K562 (cell line): ENCODE measurements at regions not wholly inside any gene's neighbourhood (a gene's known extent, or its start where the extent isn't known, plus 50 kb on each side); places are given as distances from the start of the nearest gene placed in this dataset.

Experiments
- ATAC-seq: fragments of 200-7000 bp; cut with Tn5 transposase; 3 replicates; pipeline ENCODE4 v1.9.1; 2020; ENCODE audit warnings: moderate library complexity
- BruUV-seq: library from RNA; stranded (reverse); fragments of 400-500 nt; replicated peaks from 2 replicates; lab custom pipeline; 2021; lab: Mats Ljungman, UMichigan
- CTCF ChIA-PET: fragments of 300-600 bp; formaldehyde crosslinking; extraction: SDS; loops from one replicate; lab custom pipeline; 2021; ENCODE audit warnings: low intra/inter-chr PET ratio; lab: Yijun Ruan, JAX
- POLR2A ChIA-PET: fragments of 300-600, 350-650 bp; sonication (Branson Sonifier 250); formaldehyde crosslinking; extraction: SDS; loops from one replicate; lab custom pipeline; 2021; ENCODE audit warnings: antibody characterized with exemption, inconsistent platforms; lab: Yijun Ruan, JAX
- DNase-seq, 4 experiments: peaks; one replicate each; pipeline versions ENCODE4 v3.0.0 to v3.0.0-alpha.2; 2011 to 2018; ENCODE audit warnings: low spot score in 3 of 4, mixed read lengths in 3 of 4; ENCODE audit errors: extremely low read depth in 1 of 4
- FAIRE-seq: peaks from 2 replicates; lab custom pipeline; 2011; peaks lifted over from hg19 to GRCh38; lab: Jason Lieb, UNC
- H2AFZ ChIP-seq: 2 replicates; pipeline ENCODE4 v1.6.0; 2011; ENCODE audit warnings: low read depth, low read length, control low read depth, inconsistent platforms
- H3K27ac ChIP-seq: fragments of 200-600 bp; 3 replicates; pipeline ENCODE4 v1.8.0; 2011; ENCODE audit warnings: low read depth, mild to moderate bottlenecking, control low read depth, inconsistent platforms, low read length, moderate library complexity, mixed read lengths; ENCODE audit errors: extremely low read depth
- H3K27me3 ChIP-seq, 2 experiments: fragments of 300-600 bp in 1 of 2; 2 replicates in 1 of 2; 3 replicates in 1 of 2; pipeline versions ENCODE4 v1.6.0 to v1.8.0; 2011; ENCODE audit warnings: inconsistent platforms in 2 of 2, low read length in 2 of 2, mild to moderate bottlenecking in 1 of 2, mixed read lengths in 1 of 2, moderate library complexity in 1 of 2; ENCODE audit not compliant: control insufficient read depth in 2 of 2, insufficient read depth in 2 of 2
- H3K36me3 ChIP-seq: fragments of 300-600 bp; 3 replicates; pipeline ENCODE4 v1.8.0; 2011; ENCODE audit warnings: mild to moderate bottlenecking, low read length, inconsistent platforms; ENCODE audit not compliant: control insufficient read depth, insufficient read depth
- H3K4me1 ChIP-seq, 2 experiments: fragments of 200-600 bp in 1 of 2; replicated peaks in 1 of 2; 2 replicates in 1 of 2; 3 replicates in 1 of 2; pipeline versions ENCODE4 v1.5.1 to v1.8.0; 2011; ENCODE audit warnings: inconsistent platforms in 2 of 2, low read length in 2 of 2, mild to moderate bottlenecking in 1 of 2, mixed read lengths in 1 of 2, moderate library complexity in 1 of 2; ENCODE audit not compliant: control insufficient read depth in 2 of 2, insufficient read depth in 2 of 2
- H3K4me2 ChIP-seq: 2 replicates; pipeline ENCODE4 v1.6.1; 2011; ENCODE audit warnings: low read length, control low read depth, inconsistent platforms, mixed read lengths; ENCODE audit not compliant: insufficient read depth
- H3K4me3 ChIP-seq: fragments of 200-600 bp; sonication (generic), shearing (Covaris generic); 2 replicates; pipeline ENCODE4 v1.5.1; 2016; ENCODE audit warnings: control low read depth, inconsistent platforms
- H3K79me2 ChIP-seq: fragments of 200-600 bp; 3 replicates; pipeline ENCODE4 v1.8.0; 2011; ENCODE audit warnings: low read length, inconsistent platforms; ENCODE audit not compliant: control insufficient read depth, insufficient read depth
- H3K9ac ChIP-seq, 2 experiments: 2 replicates each; pipeline versions ENCODE4 v1.6.0 to v1.6.1; 2011; ENCODE audit warnings: low read depth in 2 of 2, low read length in 2 of 2, control low read depth in 1 of 2, inconsistent platforms in 1 of 2, mild to moderate bottlenecking in 1 of 2, mixed read lengths in 1 of 2; ENCODE audit not compliant: insufficient read depth in 1 of 2
- H3K9me1 ChIP-seq: one replicate; pipeline ENCODE4 v1.6.0; 2011; ENCODE audit warnings: inconsistent platforms, mild to moderate bottlenecking, low read length, moderate library complexity; ENCODE audit not compliant: control insufficient read depth, insufficient read depth
- H3K9me3 ChIP-seq: replicated peaks from 2 replicates; pipeline ENCODE4 v1.5.1; 2011; ENCODE audit warnings: low read depth, low read length, inconsistent platforms; ENCODE audit not compliant: control insufficient read depth, insufficient read depth
- H4K20me1 ChIP-seq: replicated peaks from 2 replicates; pipeline ENCODE4 v1.6.1; 2011; ENCODE audit warnings: low read length, inconsistent platforms, mixed read lengths; ENCODE audit not compliant: control insufficient read depth, insufficient read depth
- ESRRA ChIP-seq: fragments of 450-650 bp; IDR thresholded peaks from 2 replicates; pipeline ENCODE4 v1.6.1; 2014; ENCODE audit warnings: low read depth, mild to moderate bottlenecking, moderate library complexity, borderline replicate concordance
- HMG20A ChIP-seq: fragments of 450-650 bp; formaldehyde crosslinking; conservative IDR thresholded peaks from 2 replicates; pipeline ENCODE4 v1.4.0; 2020; ENCODE audit warnings: mild to moderate bottlenecking, mixed read lengths
- MBD2 ChIP-seq: sonication (generic); IDR thresholded peaks from 2 replicates; pipeline ENCODE4 v1.6.1; 2016; ENCODE audit warnings: low read depth, borderline replicate concordance
- NR3C1 ChIP-seq: sonication (generic); formaldehyde crosslinking; IDR thresholded peaks from 2 replicates; pipeline ENCODE4 v1.8.1; 2022; ENCODE audit warnings: missing genetic modification reagents
- PBX2 ChIP-seq, 2 experiments: IDR thresholded peaks in 1 of 2; conservative IDR thresholded peaks in 1 of 2; 2 replicates each; pipeline ENCODE4 v1.6.1; 2016; ENCODE audit warnings: low read depth in 2 of 2, mild to moderate bottlenecking in 1 of 2, missing compliant biosample characterization in 1 of 2, missing genetic modification characterization in 1 of 2, moderate library complexity in 1 of 2
- ZBTB5 ChIP-seq: fragments of 450-650 bp; IDR thresholded peaks from 2 replicates; pipeline ENCODE4 v1.6.1; 2017; ENCODE audit warnings: antibody characterized with exemption
- ZNF778 ChIP-seq: fragments of 450-650 bp; formaldehyde crosslinking; IDR thresholded peaks from 2 replicates; pipeline ENCODE4 v1.4.0; 2020; ENCODE audit warnings: mild to moderate bottlenecking, moderate library complexity
- WGBS: fragments of 100-300 bp; shearing (Covaris generic); methylation state at CpG from one replicate; pipeline ENCODE4 v1.1.6; 2016; ENCODE audit warnings: low coverage, mixed read lengths; ENCODE audit not compliant: insufficient coverage; ENCODE audit errors: missing lambda C conversion rate; 5-methylcytosine and 5-hydroxymethylcytosine counted together
- in situ Hi-C: fragments of 300-500 bp; cut with MboI; formaldehyde crosslinking; loops from 4 replicates; pipeline ENCODE4 v1.15.0; 2018; ENCODE audit warnings: inconsistent platforms, mixed read lengths
- intact Hi-C: fragments of 100-400 bp; cut with micrococcal nuclease; formaldehyde crosslinking; loops from 2 replicates; pipeline ENCODE4 v1.14.2; 2022

GRCh38 chr16:51237207-51237606 is 86.1 kb upstream of the SALL1 start:
- Histone ChIP-seq H3K9me3 (no peaks in the 10 kb centered on the region), H3K4me3 (no peak overlapping the region), H4K20me1 (no peaks in the 10 kb centered on the region), H3K4me1 (no peaks in the 10 kb centered on the region), H3K79me2 (no peaks in the 10 kb centered on the region), H3K9me1 (no peaks in the 10 kb centered on the region), H3K27me3 (no peaks in the 10 kb centered on the region), H3K36me3 (no peaks in the 10 kb centered on the region), H3K27ac (no peak overlapping the region), H3K4me2 (no peak overlapping the region), H3K9ac (no peak overlapping the region), H2AFZ (no peak overlapping the region)
- intact Hi-C loops, result no loop called here
- DNase-seq (no peak), FAIRE-seq (no peak), ATAC-seq (no peak)
- TF ChIP-seq MBD2, result no peak
- TF ChIP-seq ZBTB5, result no peak
- no peak for TF ChIP-seq NR3C1 (CRISPR knock-in tag)
- TF ChIP-seq ZNF778 (CRISPR knock-in tag), result no peak
- TF ChIP-seq HMG20A (CRISPR knock-in tag), result no peak
- no peak for TF ChIP-seq PBX2 (CRISPR knock-in tag; IDR thresholded peaks at IDR 0.05; ENCODE audit: low read depth)
- TF ChIP-seq PBX2 (tag; conservative IDR thresholded peaks at IDR 0.05; ENCODE audit: low read depth), result no peak
- no peak for TF ChIP-seq ESRRA
- ChIA-PET CTCF (no interaction called here), POLR2A (no interaction called here)
- 0% methylated on average over 2 of the region's 2 CpGs for WGBS
- in situ Hi-C loops, result no loop called here
- no TSS peak for BruUV-seq
